GM21447 (cell line): ENCODE measurements at regions not wholly inside any gene's neighbourhood (a gene's known extent, or its start where the extent isn't known, plus 50 kb on each side); places are given as distances from the start of the nearest gene placed in this dataset.
"Not testable (repeated sequence)": the region's sequence is repeated elsewhere in the genome, so short reads cannot be mapped to it uniquely, and the experiment has no call there.

Experiments
- ATAC-seq: cut with Tn5 transposase; IDR thresholded peaks from one replicate; pipeline ENCODE4 v1.9.1; 2021; ENCODE audit not compliant: unreplicated experiment

DNA sequence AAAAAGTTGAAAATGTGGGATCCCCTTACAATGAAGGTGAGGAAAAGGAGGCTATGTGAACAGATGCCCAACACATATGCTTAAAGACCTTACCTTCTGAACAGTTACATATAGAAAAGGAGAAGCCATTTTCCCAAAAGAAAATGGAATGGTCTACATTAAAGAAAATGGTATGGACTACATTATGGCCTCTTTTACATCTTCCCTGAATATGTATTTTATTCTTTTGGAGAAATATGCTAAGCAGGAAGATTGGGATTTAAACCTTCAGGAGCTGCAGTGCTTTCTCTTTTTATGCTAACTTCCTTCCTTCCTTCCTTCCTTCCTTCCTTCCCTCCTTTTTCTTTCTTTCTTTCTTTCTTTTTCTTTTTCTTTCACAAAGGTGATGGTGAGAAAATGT, 155.4 kb downstream of the SEC23IP start:
- no peak for ATAC-seq

DNA sequence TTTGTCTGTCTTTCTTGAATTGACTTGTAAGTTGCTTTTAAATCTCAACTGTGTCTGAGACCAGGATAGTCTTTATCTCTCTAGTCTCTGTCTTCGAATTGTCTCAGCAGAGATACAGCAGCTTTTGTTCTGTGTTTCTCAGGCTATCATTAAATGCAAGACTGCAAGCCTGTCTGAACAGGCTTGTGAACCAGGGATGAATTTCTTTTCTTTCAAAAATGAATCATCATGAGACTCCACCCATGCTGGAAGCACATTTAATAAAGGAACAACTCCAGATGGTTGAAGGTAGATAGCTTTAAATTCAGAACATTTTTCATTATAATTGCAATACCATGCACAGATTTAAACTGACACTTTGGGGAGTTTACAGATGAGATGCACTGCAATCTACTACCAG, 155.9 kb downstream of the SEC23IP start:
- no peak for ATAC-seq

DNA sequence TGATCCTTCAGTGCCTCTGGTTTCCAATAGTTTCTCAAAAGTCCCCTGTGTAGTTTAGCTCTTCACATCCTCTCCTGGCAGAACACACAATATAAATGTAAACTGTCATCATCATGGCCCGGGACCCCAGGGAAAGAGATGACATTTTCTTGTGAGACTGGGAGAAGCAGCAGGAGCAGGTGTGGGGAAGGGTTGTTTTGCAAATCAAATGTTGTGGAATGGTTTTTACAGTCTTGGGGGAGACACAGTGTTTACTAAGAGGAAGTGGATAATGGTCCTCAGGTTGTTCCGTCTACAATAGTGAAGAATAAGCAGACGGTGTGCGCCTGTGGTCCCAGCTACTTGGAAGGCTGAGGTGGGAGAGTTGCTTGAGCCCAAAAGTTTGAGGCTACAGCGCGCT, 159.1 kb downstream of the SEC23IP start:
- ATAC-seq = no peak

DNA sequence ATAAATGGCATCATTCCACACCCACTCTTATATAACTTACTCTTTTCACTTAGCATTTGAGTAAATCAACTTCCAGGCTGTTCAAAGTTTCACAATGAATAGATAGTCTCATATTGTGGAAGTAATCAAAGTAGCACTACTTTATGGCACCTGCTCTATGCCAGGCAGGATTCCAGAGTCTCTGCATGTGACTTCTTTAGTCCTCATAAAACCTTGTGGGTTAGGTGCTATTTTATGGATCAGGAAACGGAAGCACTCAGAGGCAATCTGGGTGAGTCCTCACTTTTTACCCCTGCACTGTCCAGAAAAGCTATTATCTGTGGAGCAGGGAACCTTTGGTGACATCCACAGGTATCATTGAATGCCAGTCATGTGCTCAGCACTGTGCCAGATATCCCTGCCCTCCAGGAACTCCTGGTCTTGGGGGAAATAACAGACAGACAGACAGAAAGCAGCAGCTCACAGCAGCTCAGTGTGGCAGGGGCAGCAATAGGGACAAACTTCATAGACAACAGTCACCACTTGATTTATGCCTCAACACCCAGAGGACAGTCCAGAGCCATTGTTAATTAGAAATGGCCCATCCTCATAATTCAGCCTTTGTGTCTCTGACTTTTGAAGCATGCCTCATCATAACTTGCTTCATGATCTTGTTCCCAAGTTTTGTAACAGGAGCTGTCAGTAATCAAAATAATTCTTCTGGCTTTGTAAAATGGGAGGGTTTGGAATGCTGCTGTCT, 160.6 kb downstream of the SEC23IP start:
- ATAC-seq = no peak

DNA sequence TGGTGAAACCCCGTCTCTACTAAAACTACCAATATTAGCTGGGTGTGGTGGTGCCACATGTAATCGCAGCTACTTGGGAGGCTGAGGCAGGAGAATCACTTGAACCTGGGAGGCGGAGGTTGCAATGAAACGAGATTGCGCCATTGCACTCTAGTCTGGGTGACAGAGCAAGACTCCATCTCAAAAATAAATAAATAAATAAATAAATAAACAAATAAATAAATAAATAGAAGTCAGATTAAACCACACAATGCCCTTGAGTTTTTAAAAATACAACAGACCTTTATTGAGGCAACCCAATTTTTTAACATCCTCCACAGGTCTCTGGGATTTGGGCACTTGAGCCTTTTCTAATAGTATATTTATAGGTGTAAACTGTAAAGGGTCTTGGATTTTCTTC, 167.3 kb downstream of the SEC23IP start:
- not testable (repeated sequence) for ATAC-seq

DNA sequence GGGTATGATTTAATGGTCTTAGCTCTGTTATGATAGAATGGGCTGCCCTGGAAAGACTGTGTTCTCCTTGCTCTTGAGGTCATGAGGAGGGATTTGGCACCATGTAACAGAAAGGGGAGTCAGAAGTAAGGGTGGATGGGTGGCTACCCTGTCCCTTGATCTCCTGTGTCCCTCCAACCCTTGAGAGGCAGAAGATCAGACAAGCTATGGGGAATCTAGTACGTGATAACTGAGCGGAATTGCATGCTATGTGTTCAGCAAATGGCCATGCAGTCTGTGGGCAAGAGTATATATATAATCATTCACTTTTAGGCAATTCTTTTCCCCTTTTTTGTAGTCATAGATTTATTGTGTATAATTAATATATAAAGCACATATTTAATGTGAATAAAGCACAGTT, 174.9 kb downstream of the SEC23IP start:
- no peak for ATAC-seq

DNA sequence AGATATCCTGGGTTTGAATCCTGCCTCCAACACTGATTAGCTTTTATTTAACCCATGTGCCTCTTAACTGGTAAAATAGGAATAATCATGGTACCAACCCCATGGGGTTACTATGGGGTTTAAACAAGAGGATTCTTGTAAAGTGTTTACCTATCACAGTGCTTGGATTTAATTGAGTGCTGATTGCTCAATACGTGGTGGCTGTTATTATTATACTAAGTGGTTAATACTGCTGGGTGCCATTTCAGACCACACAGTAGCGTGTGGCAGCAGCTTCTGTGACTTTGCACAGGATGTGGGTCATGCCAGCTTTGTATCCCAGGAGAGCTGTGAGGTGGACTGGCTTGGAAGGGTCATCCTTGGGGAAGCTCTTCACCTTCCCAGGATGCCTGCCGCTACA, 177.2 kb downstream of the SEC23IP start:
- ATAC-seq = no peak

DNA sequence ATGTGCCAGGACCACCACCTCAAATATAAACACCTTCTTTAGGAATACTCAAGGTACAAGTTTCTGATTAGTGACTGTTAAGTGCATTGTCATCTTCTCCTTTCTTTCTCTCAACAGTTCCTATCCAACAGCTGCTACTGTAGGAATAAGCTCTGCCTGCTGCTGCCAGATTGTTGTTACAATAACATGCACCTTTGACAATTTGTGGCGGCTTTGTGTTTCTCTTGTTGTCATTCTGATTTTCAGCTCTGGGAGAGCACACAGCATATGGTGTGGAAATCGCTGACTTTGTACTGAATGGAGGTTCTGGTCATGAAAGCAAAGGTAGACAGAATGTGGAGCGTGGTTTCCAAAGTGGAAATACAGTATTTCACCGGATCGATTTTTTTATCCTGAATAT, 182.8 kb downstream of the SEC23IP start:
- no peak for ATAC-seq

DNA sequence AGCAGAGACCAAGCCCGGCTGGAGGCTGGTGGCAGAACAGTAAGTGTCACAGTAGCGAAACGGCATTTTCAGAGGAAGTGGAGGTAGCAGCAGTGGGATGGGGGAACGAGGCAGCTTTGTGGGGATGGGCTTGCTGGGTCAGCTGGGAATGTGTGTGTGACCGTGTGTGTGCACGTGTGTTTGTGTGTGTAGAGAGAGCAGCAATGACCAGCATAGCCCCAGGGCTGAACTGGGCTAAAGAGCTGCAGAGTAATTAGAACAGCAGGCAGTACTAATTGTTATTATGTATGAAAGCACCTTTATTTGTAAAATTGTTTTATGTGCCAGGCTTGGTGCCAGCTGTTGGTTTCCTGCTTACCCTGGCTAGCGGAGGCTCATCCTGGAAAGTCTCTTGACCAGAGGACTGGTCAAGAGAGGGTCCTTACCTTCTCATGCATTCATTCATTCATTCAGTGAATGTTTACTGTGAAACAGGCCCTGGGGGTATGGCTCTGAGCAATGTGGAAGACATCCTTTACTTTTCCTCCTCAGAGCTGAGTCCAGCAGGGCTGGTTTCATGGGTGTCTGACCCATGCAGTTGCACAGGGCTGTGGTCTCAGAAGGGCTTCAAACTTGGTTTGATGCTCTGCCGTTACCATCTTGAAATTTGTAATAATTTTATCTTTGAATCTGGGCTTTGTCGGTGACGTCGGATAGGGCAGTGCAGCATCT, 184.6 kb downstream of the SEC23IP start:
- ATAC-seq = no peak

DNA sequence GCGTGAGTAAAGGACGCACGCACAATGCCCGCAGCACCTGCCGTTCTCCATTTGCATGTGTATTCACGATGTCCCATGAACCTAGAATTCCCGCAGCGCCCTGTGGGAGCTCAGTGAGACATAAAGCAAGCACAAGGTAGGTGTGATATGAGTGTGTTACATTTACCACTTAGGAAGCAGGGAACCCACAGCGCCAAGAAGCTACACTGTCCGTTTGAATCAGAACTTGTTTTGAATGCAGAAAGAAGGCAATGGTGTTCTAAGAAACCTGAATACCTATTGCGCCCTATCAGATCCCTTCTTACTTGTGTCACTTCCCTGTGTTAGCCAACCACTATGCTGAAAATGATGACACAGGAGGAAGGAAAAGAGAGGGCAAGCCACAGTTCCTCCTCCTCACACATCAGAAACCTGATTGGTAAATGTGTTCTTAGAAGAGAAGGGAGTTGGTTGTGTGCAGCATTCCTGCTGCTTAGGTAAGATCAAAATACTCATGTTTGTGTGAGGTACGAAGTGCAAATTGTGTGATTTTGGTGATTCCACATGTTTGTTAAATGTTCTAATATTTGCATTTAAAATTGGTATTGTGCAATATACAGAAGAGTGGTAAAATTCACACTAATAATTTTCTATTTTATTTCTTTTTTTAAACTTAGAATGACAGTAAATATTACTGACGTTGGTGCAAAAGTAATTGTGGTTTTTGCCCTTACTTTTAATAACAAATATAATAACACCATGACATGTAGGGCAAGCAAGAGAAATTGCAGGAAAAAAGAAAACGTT, 185.4 kb downstream of the SEC23IP start:
- ATAC-seq = no peak

DNA sequence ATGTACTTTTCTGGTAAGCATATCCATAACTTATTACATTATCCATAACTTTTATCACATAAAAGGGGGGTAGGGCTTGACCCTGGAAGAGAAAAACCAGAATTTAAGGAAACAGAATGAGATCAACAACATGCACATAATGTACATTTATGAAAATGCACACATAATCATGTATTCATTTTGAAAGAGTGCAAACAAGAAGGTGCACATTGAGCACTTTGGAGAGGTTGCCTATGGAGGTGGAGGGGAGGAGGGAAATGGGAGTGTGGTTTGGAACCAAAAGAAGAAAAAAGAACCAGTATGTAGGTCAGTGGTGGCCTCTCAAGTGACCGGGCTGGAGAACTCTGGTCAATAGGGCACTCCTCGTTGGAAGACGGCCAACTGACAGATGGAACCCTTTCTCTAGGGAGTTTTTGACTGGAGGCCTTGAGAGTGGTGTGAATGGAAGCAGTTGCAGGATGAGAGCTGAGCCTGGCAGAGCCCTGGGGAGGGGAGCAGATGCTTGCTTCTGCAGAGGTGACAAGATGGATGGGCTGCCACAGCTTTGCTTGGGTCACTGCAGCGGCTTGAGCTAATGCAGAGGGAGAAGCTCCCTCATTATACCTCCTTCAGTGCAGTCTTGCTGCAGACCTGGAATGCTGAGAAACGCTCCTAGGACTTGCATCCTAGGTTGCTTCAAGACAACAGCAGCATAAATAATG, 192.7 kb downstream of the SEC23IP start:
- no peak for ATAC-seq

DNA sequence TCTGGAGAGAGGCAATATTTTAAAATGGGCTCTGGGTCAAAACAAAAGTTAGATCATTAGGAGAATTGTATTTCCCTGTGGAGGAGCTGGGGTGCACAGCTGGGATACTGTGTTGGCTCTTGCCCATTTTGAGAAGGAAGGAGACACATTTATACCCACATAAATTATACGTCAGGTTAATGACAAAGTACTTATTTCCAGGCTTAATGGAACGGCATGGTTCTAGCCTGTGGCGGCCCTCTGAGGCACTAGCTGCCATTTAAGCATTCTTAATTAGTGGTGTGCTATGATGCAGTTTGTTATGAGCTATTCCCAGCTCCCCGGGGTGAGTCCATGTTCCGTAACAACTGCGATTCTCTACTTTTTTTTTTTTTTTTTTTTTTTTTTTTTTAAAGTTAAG, 193.5 kb downstream of the SEC23IP start:
- ATAC-seq = no peak

DNA sequence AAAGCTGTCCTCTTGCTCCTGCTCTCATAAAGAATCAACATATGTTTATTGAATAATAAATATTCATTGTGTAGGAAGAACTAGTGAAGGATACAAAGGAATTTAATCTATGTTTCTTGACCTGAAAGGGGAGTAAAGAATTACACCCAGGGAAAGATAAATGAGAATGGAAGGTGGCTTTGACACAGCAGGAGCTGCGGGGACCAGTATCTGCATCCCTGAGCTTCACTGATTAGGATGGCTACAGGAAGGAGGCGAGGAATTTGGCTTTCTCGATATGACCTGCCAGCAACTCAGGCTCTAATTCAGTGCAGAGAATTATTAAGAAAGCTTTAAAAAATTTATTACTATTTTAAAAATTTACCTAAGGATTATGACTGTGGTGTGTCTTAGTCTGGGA, 194.6 kb downstream of the SEC23IP start:
- no peak for ATAC-seq

DNA sequence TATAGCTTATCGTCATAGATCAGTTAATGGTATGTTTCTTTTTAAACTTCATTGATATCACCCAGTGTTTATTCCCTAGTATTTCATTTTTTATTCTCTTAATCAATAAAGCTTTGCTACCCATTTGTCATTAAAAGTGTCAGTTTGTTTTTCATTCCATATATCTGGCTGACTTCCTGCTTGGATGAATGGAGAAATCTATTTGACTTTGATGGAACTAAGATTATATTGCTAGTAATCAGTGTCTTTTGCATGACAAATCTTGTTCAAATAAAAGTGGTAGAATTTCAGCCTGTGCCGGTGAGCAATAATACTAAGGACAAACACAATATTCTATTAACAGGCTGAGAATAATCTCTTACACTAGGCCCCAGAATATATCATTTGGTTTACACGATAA, 203.3 kb downstream of the SEC23IP start:
- ATAC-seq = no peak

DNA sequence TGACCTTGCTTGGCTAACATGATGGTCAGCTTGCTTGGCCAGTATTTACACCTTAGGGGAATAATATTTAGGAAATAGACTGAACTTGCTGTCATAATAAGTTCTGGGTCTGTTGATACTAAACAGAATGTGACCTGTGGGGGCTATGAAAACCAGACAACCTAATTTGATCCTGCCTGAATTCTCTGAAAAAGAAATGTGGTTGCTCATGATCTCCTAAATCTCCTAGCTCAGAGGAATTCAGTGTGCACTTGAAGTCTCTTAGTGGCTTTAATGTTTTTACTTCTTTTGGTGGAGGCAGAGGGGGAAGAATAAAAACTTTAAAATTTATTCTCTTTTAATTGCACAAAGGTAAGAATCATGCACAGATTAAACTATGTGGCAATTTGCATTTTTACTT, 205.2 kb downstream of the SEC23IP start:
- ATAC-seq = no peak

DNA sequence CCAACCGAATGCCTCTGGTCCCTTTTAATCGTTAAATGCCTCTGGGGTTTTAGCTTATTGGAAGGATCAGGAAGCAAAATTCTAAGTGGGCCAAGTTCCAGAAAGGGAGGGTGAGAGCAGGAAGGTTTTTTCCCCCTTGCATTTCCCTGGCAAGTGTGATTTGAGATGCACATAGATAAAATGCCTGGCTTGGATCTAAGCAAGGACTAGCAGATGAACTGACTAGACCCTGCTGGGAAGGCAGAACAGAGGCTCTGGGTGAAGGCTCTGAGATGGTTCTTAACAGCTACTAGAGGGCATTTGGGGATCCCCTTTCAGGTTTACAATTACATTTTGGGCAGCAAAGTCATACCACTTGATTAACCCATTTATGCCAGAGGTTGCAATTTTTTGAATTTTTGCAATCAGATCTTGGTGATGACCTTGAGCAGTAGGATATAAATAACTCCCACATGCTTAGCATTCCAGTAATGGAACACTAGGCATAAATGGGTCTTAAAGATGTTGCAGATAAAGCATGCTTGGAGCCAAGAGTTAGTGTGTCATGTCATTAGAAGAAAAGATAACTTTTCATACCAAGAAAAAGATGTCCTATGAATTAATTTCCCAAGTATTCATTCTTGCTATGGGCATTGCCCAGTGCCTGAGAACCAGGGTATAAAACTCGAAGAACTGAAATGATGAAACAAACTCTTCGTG, 205.9 kb downstream of the SEC23IP start:
- no peak for ATAC-seq

DNA sequence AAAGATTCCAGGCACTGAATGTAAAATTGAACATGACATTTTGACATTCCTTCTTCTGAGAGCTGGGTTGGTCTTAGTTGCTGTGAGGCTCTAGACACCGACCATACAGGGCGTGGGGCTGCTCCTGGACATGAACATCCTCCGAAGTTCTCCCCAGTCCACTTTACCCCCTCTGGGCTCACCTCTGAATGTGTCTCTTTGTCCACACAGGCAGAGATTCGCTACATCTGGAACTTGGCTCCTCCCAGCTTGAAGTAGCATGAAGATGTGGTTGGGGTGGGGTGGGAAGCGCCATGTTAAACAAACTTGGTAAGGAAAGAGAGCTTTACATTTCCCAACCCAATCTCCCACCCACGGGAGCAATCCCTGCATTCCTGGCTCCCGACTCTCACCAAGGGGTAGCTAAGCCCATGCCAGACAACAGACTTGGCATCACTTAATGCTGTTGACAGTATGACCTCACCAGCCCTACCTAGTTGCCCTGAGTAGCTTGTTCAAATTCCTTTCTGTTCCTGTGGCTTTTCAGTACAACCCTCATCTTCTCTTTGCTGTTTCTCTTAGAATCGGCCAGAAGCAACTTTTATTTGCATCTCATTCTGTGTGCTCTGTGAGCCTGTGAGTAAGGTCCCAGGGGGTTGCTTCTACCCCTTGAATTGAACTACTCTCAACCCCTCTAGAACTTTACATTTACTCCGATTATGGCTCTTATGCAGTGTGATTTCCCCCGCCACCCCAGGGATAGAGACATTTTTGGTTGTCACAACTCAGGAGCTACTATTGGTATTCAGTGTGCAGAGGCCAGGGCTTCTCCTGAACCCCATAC, 211.4 kb downstream of the SEC23IP start:
- no peak for ATAC-seq

DNA sequence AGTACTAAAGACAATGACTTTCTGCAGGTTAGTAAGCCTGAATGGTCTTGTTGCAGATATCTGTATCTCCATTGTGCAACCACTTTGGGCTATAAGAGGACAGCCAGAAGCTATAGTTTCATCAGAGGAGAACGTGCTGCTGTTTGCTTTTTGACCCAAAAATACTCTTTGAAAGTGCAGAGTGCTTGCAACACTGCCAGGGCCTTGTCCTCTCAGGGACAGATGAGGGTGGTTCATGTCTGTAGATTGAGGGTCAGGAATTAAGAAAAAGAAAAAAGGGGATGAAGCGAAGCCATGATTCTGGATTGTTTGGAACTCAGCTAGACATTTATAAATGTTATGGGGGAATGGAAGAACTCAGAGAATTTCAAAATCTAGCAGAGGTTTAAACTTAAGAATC, 212.5 kb downstream of the SEC23IP start:
- no peak for ATAC-seq

DNA sequence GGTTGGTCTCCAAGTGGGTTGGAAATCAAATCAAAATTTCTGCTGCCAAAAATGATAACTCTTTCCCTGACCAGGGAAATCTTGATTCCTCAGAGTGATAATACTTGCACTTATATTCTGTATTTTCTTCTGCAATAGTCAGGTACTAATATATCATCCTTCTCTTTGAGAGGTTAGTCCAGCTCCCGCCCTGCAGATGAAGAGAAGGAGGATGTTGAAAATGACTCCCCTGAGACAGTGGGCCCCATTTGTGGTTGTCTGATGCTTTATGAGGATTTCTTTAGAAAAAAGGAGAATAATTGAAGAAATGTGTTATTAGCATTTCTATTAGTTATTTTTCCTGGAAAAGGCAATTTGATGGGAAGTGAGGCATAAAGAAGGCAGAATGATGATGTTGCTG, 213.0 kb downstream of the SEC23IP start:
- ATAC-seq = no peak

DNA sequence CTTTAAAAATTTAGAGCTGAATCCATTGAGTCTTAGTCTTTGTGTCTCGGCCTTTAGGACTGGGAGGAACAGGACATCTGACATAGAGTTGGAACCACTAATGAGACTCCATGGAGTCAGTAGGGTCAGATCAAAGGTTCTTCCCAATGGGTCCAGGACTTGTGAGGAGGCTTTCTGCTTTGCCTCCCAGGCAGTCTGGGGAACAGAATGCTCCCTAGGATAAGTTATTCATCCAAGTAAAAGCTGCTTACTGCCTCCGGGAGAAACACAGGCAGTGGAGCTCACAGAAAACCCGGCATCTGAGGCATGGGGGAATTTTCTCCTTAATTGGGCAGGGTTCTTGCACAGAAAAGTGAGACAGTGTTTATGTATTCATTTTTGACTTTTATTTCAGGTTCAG, 216.4 kb downstream of the SEC23IP start:
- ATAC-seq = no peak
